Endothelial cell (in vitro differentiated cells): ENCODE measurements at regions not wholly inside any gene's neighbourhood (a gene's known extent, or its start where the extent isn't known, plus 50 kb on each side); places are given as distances from the start of the nearest gene placed in this dataset.

Experiments used
- DNase-seq: peaks from one replicate; pipeline ENCODE4 v3.0.0; 2021; ENCODE audit warnings: low spot score
- H3K27ac Mint-ChIP-seq: one replicate; pipeline ENCODE4 v1.8.0; 2021; ENCODE audit warnings: mixed read lengths, inconsistent platforms; ENCODE audit not compliant: unreplicated experiment
- H3K27me3 Mint-ChIP-seq: one replicate; pipeline ENCODE4 v1.8.0; 2021; ENCODE audit warnings: mild to moderate bottlenecking, moderate library complexity, mixed read lengths, inconsistent platforms; ENCODE audit not compliant: unreplicated experiment
- H3K36me3 Mint-ChIP-seq: one replicate; pipeline ENCODE4 v1.8.0; 2021; ENCODE audit warnings: mild to moderate bottlenecking, low read depth, mixed read lengths, inconsistent platforms; ENCODE audit not compliant: unreplicated experiment
- H3K4me1 Mint-ChIP-seq: one replicate; pipeline ENCODE4 v1.8.0; 2021; ENCODE audit warnings: mild to moderate bottlenecking, mixed read lengths, inconsistent platforms; ENCODE audit not compliant: unreplicated experiment
- H3K4me3 Mint-ChIP-seq: one replicate; pipeline ENCODE4 v1.8.0; 2021; ENCODE audit warnings: mild to moderate bottlenecking, mixed read lengths, inconsistent platforms; ENCODE audit not compliant: unreplicated experiment
- H3K9me3 Mint-ChIP-seq: one replicate; pipeline ENCODE4 v1.8.0; 2021; ENCODE audit warnings: mixed read lengths, inconsistent platforms; ENCODE audit not compliant: unreplicated experiment
- CTCF ChIP-seq: fragments of 200-600 bp; sonication (generic); IDR thresholded peaks from one replicate; pipeline ENCODE4 v1.5.0; 2021; ENCODE audit warnings: antibody characterized with exemption; ENCODE audit not compliant: unreplicated experiment

- no peak overlapping the region for H3K4me3 Mint-ChIP-seq
- H3K27ac Mint-ChIP-seq = no peak overlapping the region
- DNase-seq = no peak
- no peaks in the 10 kb centered on the region for H3K36me3 Mint-ChIP-seq
- H3K9me3 Mint-ChIP-seq = no peaks in the 10 kb centered on the region
- no peaks in the 10 kb centered on the region for H3K4me1 Mint-ChIP-seq
- no peaks in the 10 kb centered on the region for H3K27me3 Mint-ChIP-seq
- TF ChIP-seq CTCF = no peak
Observed at GRCh38 chr18:38805256-38805655, 1239.7 kb upstream of the CELF4 start.

GRCh38 chr18:38801640-38802039, 1236.0 kb upstream of the CELF4 start:
- no peak overlapping the region for H3K4me3 Mint-ChIP-seq
- no peaks in the 10 kb centered on the region for H3K4me1 Mint-ChIP-seq
- peaks cover 3% of the 10 kb centered on the region for H3K27me3 Mint-ChIP-seq
- no peak for DNase-seq
- TF ChIP-seq CTCF = no peak
- no peak overlapping the region for H3K27ac Mint-ChIP-seq
- no peaks in the 10 kb centered on the region for H3K9me3 Mint-ChIP-seq
- H3K36me3 Mint-ChIP-seq = peaks cover 6% of the 10 kb centered on the region

- TF ChIP-seq CTCF = no peak
- no peaks in the 10 kb centered on the region for H3K4me1 Mint-ChIP-seq
- H3K36me3 Mint-ChIP-seq = peaks cover 6% of the 10 kb centered on the region
- H3K9me3 Mint-ChIP-seq = no peaks in the 10 kb centered on the region
- DNase-seq = no peak
- H3K4me3 Mint-ChIP-seq = no peak overlapping the region
- no peak overlapping the region for H3K27ac Mint-ChIP-seq
- H3K27me3 Mint-ChIP-seq = peaks cover 3% of the 10 kb centered on the region
Observed at GRCh38 chr18:38796762-38797161, 1231.2 kb upstream of the CELF4 start.

GRCh38 chr18:38792731-38793130, 1227.1 kb upstream of the CELF4 start:
- no peaks in the 10 kb centered on the region for H3K9me3 Mint-ChIP-seq
- TF ChIP-seq CTCF = no peak
- no peak overlapping the region for H3K4me3 Mint-ChIP-seq
- H3K36me3 Mint-ChIP-seq = no peaks in the 10 kb centered on the region
- H3K27me3 Mint-ChIP-seq = no peaks in the 10 kb centered on the region
- no peaks in the 10 kb centered on the region for H3K4me1 Mint-ChIP-seq
- DNase-seq = no peak
- H3K27ac Mint-ChIP-seq = no peak overlapping the region

GRCh38 chr18:38790786-38791185, 1225.2 kb upstream of the CELF4 start:
- no peaks in the 10 kb centered on the region for H3K36me3 Mint-ChIP-seq
- no peaks in the 10 kb centered on the region for H3K27me3 Mint-ChIP-seq
- H3K9me3 Mint-ChIP-seq = no peaks in the 10 kb centered on the region
- H3K4me3 Mint-ChIP-seq = no peak overlapping the region
- H3K4me1 Mint-ChIP-seq = no peaks in the 10 kb centered on the region
- no peak for DNase-seq
- no peak for TF ChIP-seq CTCF
- no peak overlapping the region for H3K27ac Mint-ChIP-seq
